Mesendoderm (in vitro differentiated cells): ENCODE measurements at regions not wholly inside any gene's neighbourhood (a gene's known extent, or its start where the extent isn't known, plus 50 kb on each side); places are given as distances from the start of the nearest gene placed in this dataset.

Source experiments
- DNase-seq: peaks from one replicate; pipeline ENCODE4 v3.0.0; 2013
- H2AK5ac ChIP-seq: 2 replicates; pipeline ENCODE4 v1.6.1; 2013; ENCODE audit warnings: low read length, inconsistent platforms
- H2BK120ac ChIP-seq: 2 replicates; pipeline ENCODE4 v1.6.1; 2013; ENCODE audit warnings: low read depth, mild to moderate bottlenecking, low read length, moderate library complexity, mixed read lengths
- H2BK15ac ChIP-seq: replicated peaks from 2 replicates; pipeline ENCODE4 v1.6.1; 2013; ENCODE audit warnings: low read depth, mild to moderate bottlenecking, moderate library complexity
- H2BK5ac ChIP-seq: 2 replicates; pipeline ENCODE4 v1.6.1; 2013; ENCODE audit warnings: low read length, inconsistent platforms
- H3K18ac ChIP-seq: 2 replicates; pipeline ENCODE4 v1.6.1; 2013; ENCODE audit warnings: mild to moderate bottlenecking, low read length, mixed read lengths
- H3K23ac ChIP-seq: one replicate; pipeline ENCODE4 v1.6.1; 2013; ENCODE audit warnings: low read length
- H3K27ac ChIP-seq: 2 replicates; pipeline ENCODE4 v1.5.1; 2013; ENCODE audit warnings: low read depth, mild to moderate bottlenecking, inconsistent platforms, low read length, moderate library complexity
- H3K27me3 ChIP-seq: 2 replicates; pipeline ENCODE4 v1.6.1; 2013; ENCODE audit warnings: low read length, control low read depth, mild to moderate bottlenecking, inconsistent platforms; ENCODE audit not compliant: insufficient read depth, poor library complexity
- H3K36me3 ChIP-seq: 2 replicates; pipeline ENCODE4 v1.6.1; 2013; ENCODE audit warnings: low read length, inconsistent platforms; ENCODE audit not compliant: control insufficient read depth, insufficient read depth
- H3K4ac ChIP-seq: one replicate; pipeline ENCODE4 v1.6.1; 2013; ENCODE audit warnings: low read depth, mild to moderate bottlenecking, low read length, moderate library complexity
- H3K4me1 ChIP-seq: 2 replicates; pipeline ENCODE4 v1.6.1; 2013; ENCODE audit warnings: low read depth, low read length, inconsistent platforms; ENCODE audit not compliant: control insufficient read depth
- H3K4me2 ChIP-seq: 2 replicates; pipeline ENCODE4 v1.6.1; 2013; ENCODE audit warnings: low read length
- H3K4me3 ChIP-seq: 2 replicates; pipeline ENCODE4 v1.5.1; 2013; ENCODE audit warnings: mild to moderate bottlenecking, low read length
- H3K56ac ChIP-seq: one replicate; pipeline ENCODE4 v1.6.1; 2013; ENCODE audit warnings: low read length
- H3K79me1 ChIP-seq: 2 replicates; pipeline ENCODE4 v1.6.1; 2013; ENCODE audit warnings: low read length, inconsistent platforms
- H3K79me2 ChIP-seq: 2 replicates; pipeline ENCODE4 v1.6.1; 2013; ENCODE audit warnings: mild to moderate bottlenecking, low read length; ENCODE audit not compliant: control insufficient read depth, insufficient read depth
- H3K9ac ChIP-seq: 2 replicates; pipeline ENCODE4 v1.6.1; 2013; ENCODE audit warnings: low read length, inconsistent platforms
- H4K5ac ChIP-seq: one replicate; pipeline ENCODE4 v1.6.1; 2013; ENCODE audit warnings: low read length
- H4K8ac ChIP-seq: one replicate; pipeline ENCODE4 v1.6.1; 2013; ENCODE audit warnings: low read depth, mild to moderate bottlenecking, control low read depth, low read length, moderate library complexity
- WGBS: extraction: QIAGEN DNeasy Blood & Tissue Kit; methylation state at CpG from one replicate; pipeline ENCODE4 v1.1.7; 2013; ENCODE audit warnings: low lambda C conversion rate, missing lambda C conversion rate; ENCODE audit not compliant: insufficient coverage; ENCODE audit errors: extremely low coverage; 5-methylcytosine and 5-hydroxymethylcytosine counted together

DNA sequence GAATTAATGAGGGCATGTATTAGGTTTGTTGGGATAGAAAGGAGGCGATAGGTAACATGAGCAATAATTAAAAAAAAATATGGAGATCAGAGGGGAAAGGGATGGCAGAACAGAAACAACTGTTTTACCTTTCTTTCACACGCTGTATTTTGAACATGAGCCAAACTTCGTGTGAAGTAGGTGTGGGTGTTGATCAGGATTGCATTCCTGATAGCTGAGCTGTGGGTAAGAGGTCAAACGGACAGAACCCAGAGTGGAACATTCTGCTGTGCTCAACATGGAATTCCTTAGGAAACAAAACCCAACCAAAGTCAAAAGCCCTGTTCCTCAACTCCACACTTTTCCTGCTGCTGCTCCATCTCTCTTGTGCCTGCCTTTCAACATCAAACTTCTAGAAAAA is 162.5 kb upstream of the CASK start:
- DNase-seq: no peak
- no peak overlapping the region for H4K8ac ChIP-seq
- H3K9ac ChIP-seq: no peak overlapping the region
- WGBS: no CpG with 5 or more reads among the region's 4 CpGs
- H3K4me1 ChIP-seq: no peaks in the 10 kb centered on the region
- H3K4me2 ChIP-seq: no peak overlapping the region
- no peak overlapping the region for H3K23ac ChIP-seq
- no peaks in the 10 kb centered on the region for H3K79me2 ChIP-seq
- no peak overlapping the region for H3K18ac ChIP-seq
- H2AK5ac ChIP-seq: no peak overlapping the region
- H3K4ac ChIP-seq: no peak overlapping the region
- H3K56ac ChIP-seq: no peak overlapping the region
- no peak overlapping the region for H2BK5ac ChIP-seq
- no peak overlapping the region for H3K4me3 ChIP-seq
- H4K5ac ChIP-seq: no peak overlapping the region
- no peaks in the 10 kb centered on the region for H3K36me3 ChIP-seq
- no peaks in the 10 kb centered on the region for H3K27me3 ChIP-seq
- H3K79me1 ChIP-seq: no peaks in the 10 kb centered on the region
- no peak overlapping the region for H2BK120ac ChIP-seq
- H3K27ac ChIP-seq: no peak overlapping the region
- no peak overlapping the region for H2BK15ac ChIP-seq

DNA sequence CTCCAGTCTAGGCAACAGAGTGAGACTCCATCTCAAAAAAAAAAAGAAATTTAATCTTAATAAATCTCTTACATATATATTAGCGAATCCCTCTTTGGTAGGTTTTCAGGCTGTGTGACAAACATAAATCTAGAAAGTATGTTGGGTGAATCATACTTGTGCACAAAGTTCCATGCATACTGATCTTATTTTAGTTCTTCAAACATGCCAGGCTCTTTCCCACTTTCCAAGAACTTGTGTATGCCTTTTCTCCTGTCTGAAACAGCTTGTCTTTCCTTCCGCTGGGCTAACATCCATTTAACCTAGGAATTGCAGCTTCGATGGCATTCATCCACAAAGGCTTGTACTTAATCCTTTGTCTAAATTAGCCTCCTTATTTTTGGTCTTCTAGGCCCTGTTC is 156.6 kb upstream of the CASK start:
- no peaks in the 10 kb centered on the region for H3K79me2 ChIP-seq
- no peak overlapping the region for H2BK5ac ChIP-seq
- H2BK120ac ChIP-seq: no peak overlapping the region
- no peak overlapping the region for H3K56ac ChIP-seq
- H3K4me3 ChIP-seq: no peak overlapping the region
- no peaks in the 10 kb centered on the region for H3K27me3 ChIP-seq
- H3K36me3 ChIP-seq: no peaks in the 10 kb centered on the region
- no peak overlapping the region for H3K27ac ChIP-seq
- H3K4me2 ChIP-seq: no peak overlapping the region
- H2BK15ac ChIP-seq: no peak overlapping the region
- WGBS: no CpG with 5 or more reads among the region's 3 CpGs
- H2AK5ac ChIP-seq: no peak overlapping the region
- H3K79me1 ChIP-seq: no peaks in the 10 kb centered on the region
- no peak for DNase-seq
- no peaks in the 10 kb centered on the region for H3K4me1 ChIP-seq
- no peak overlapping the region for H3K18ac ChIP-seq
- no peak overlapping the region for H3K23ac ChIP-seq
- no peak overlapping the region for H3K9ac ChIP-seq
- no peak overlapping the region for H4K5ac ChIP-seq
- H4K8ac ChIP-seq: no peak overlapping the region
- no peak overlapping the region for H3K4ac ChIP-seq

DNA sequence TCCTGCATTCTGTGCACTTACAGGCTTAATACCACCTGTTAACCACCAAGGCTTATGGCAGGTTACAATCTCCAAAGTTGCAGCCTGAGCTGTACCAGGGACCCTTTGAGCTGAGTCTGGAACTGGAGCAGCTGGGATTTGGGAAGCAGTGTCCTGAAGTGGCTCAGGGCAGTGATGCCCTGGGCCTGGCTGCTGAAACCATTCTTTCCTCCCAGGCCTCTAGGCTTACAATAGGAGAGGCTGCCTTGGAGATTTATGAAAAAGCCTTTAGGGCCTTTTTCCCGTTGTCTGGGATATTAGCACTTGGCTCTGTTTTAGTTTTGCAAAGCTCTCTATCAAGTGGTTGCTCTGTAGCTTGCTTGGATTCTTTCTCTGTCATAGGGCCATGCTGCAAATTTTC is 154.3 kb upstream of the CASK start:
- H3K4me3 ChIP-seq: no peak overlapping the region
- H3K27ac ChIP-seq: no peak overlapping the region
- no peaks in the 10 kb centered on the region for H3K27me3 ChIP-seq

DNA sequence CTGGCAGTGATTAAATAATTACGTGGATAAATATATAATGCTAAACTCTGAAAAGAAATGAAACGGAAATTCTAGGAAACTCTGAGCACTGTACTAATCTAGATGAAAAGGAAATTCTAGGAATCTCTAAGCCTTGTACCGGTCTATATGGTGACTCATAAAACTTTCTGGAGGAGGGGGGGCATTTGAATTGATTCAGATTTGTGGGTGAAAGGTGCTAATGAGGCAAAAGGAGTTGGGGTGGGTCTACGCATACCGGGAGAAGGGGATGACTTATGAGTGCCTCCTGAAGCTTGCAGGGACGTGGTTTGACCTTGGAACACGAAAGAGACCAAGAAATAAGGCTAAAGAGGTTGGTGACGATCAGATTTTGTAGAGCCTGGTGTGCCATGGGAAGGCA is 151.7 kb upstream of the CASK start:
- H3K4me2 ChIP-seq: no peak overlapping the region
- H2BK120ac ChIP-seq: no peak overlapping the region
- no peak overlapping the region for H3K9ac ChIP-seq
- H3K4ac ChIP-seq: no peak overlapping the region
- no peak overlapping the region for H3K23ac ChIP-seq
- H2BK15ac ChIP-seq: no peak overlapping the region
- H3K79me2 ChIP-seq: no peaks in the 10 kb centered on the region
- no peaks in the 10 kb centered on the region for H3K27me3 ChIP-seq
- no peaks in the 10 kb centered on the region for H3K79me1 ChIP-seq
- no peaks in the 10 kb centered on the region for H3K36me3 ChIP-seq
- no peak overlapping the region for H3K56ac ChIP-seq
- H3K18ac ChIP-seq: no peak overlapping the region
- H2BK5ac ChIP-seq: no peak overlapping the region
- DNase-seq: no peak
- no peak overlapping the region for H4K8ac ChIP-seq
- no CpG with 5 or more reads among the region's 8 CpGs for WGBS
- H4K5ac ChIP-seq: no peak overlapping the region
- H3K4me3 ChIP-seq: no peak overlapping the region
- no peak overlapping the region for H3K27ac ChIP-seq
- no peaks in the 10 kb centered on the region for H3K4me1 ChIP-seq
- H2AK5ac ChIP-seq: no peak overlapping the region

More for the DNA sequence above, 154.3 kb upstream of the CASK start:
- no peak overlapping the region for H2AK5ac ChIP-seq
- H3K36me3 ChIP-seq: no peaks in the 10 kb centered on the region
- no peak overlapping the region for H3K9ac ChIP-seq
- no peaks in the 10 kb centered on the region for H3K79me2 ChIP-seq
- H3K4me1 ChIP-seq: no peaks in the 10 kb centered on the region
- H2BK15ac ChIP-seq: no peak overlapping the region
- no peak overlapping the region for H3K18ac ChIP-seq
- DNase-seq: no peak
- no peak overlapping the region for H3K4ac ChIP-seq
- no peaks in the 10 kb centered on the region for H3K79me1 ChIP-seq
- no peak overlapping the region for H3K4me2 ChIP-seq
- WGBS: no CpG with 5 or more reads among the region's 1 CpG
- no peak overlapping the region for H3K56ac ChIP-seq
- H4K8ac ChIP-seq: no peak overlapping the region
- no peak overlapping the region for H2BK5ac ChIP-seq
- H3K23ac ChIP-seq: no peak overlapping the region
- no peak overlapping the region for H2BK120ac ChIP-seq
- no peak overlapping the region for H4K5ac ChIP-seq

DNA sequence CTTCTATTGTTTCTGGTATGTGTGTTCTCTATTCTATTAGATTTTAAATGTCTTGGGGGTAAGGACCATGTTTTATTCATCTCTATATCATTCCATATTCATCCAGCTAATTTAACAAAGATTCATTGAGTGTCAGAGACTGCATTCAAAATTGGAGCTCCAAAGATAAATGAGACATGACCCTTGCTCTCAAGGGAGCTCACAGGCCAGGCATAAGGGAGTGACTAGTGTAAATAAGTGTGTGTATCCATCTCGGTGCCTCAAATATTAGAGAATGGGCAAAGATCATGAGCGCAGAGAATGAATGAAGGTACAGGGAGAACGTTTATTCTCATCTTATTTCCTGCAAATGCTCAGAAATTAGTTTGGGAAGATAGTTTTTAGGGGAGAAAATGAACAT is 150.1 kb upstream of the CASK start:
- Histone ChIP-seq H2BK15ac (no peak overlapping the region), H3K4me1 (no peaks in the 10 kb centered on the region), H3K23ac (no peak overlapping the region), H3K36me3 (no peaks in the 10 kb centered on the region), H3K4ac (no peak overlapping the region), H2BK120ac (no peak overlapping the region), H4K8ac (no peak overlapping the region), H3K27me3 (no peaks in the 10 kb centered on the region), H3K56ac (no peak overlapping the region), H2AK5ac (no peak overlapping the region), H3K79me2 (no peaks in the 10 kb centered on the region), H4K5ac (no peak overlapping the region), H3K4me3 (no peak overlapping the region), H3K4me2 (no peak overlapping the region), H2BK5ac (no peak overlapping the region), H3K9ac (no peak overlapping the region), H3K18ac (no peak overlapping the region), H3K27ac (no peak overlapping the region), H3K79me1 (no peaks in the 10 kb centered on the region)
- no peak for DNase-seq
- no CpG with 5 or more reads among the region's 3 CpGs for WGBS

DNA sequence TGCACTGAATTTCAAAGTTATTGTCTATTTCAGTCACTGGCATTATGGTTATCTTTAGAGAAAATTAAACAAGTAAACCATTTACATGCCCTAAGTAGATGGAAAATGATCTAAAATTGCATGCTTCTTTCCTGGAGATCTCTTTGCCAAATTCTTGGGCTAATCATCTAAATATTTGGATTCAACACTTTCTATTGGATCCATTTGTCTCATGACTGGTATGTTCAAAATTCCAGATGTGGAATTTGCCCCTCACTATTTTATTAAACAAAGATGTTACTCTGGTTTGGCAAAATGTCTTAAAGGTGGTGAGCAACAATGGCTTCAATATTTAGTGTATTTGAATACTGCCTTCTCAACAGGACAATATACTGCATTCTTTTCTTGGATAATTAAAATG is 147.5 kb upstream of the CASK start:
- no peak overlapping the region for H4K5ac ChIP-seq
- no peak overlapping the region for H3K4me2 ChIP-seq

More for the DNA sequence above, 147.5 kb upstream of the CASK start:
- no peaks in the 10 kb centered on the region for H3K36me3 ChIP-seq
- no peaks in the 10 kb centered on the region for H3K27me3 ChIP-seq
- H4K8ac ChIP-seq: no peak overlapping the region
- no peak overlapping the region for H2BK120ac ChIP-seq
- no peak overlapping the region for H3K18ac ChIP-seq
- no peak overlapping the region for H3K27ac ChIP-seq
- no peaks in the 10 kb centered on the region for H3K79me2 ChIP-seq
- H3K4me1 ChIP-seq: no peaks in the 10 kb centered on the region
- no peak for DNase-seq
- H3K4ac ChIP-seq: no peak overlapping the region
- no peak overlapping the region for H2BK15ac ChIP-seq
- H3K23ac ChIP-seq: no peak overlapping the region
- H2BK5ac ChIP-seq: no peak overlapping the region
- no peaks in the 10 kb centered on the region for H3K79me1 ChIP-seq
- H3K4me3 ChIP-seq: no peak overlapping the region
- H3K56ac ChIP-seq: no peak overlapping the region
- H2AK5ac ChIP-seq: no peak overlapping the region
- H3K9ac ChIP-seq: no peak overlapping the region
